H9 (cell line): ENCODE measurements at regions not wholly inside any gene's neighbourhood (a gene's known extent, or its start where the extent isn't known, plus 50 kb on each side); places are given as distances from the start of the nearest gene placed in this dataset.

Experiments
- DNase-seq: peaks from one replicate; pipeline ENCODE4 v3.0.0-alpha.2; 2017
- H2AFZ ChIP-seq: one replicate; pipeline ENCODE4 v1.6.1; 2013; ENCODE audit warnings: mild to moderate bottlenecking, low read length, control low read depth, moderate library complexity
- H2AK5ac ChIP-seq: 2 replicates; pipeline ENCODE4 v1.6.1; 2013; ENCODE audit warnings: low read length, control low read depth, mixed read lengths; ENCODE audit not compliant: insufficient read length
- H2BK120ac ChIP-seq: one replicate; pipeline ENCODE4 v1.6.1; 2013; ENCODE audit warnings: low read depth, mild to moderate bottlenecking, low read length, control low read depth, inconsistent platforms; ENCODE audit not compliant: poor library complexity, severe bottlenecking
- H2BK12ac ChIP-seq: 2 replicates; pipeline ENCODE4 v1.6.1; 2013; ENCODE audit warnings: low read length, control low read depth, mixed read lengths, low read depth; ENCODE audit not compliant: insufficient read length
- H2BK15ac ChIP-seq: 2 replicates; pipeline ENCODE4 v1.6.1; 2013; ENCODE audit warnings: low read depth, low read length, control low read depth
- H2BK20ac ChIP-seq: one replicate; pipeline ENCODE4 v1.6.1; 2013; ENCODE audit warnings: low read depth, mild to moderate bottlenecking, low read length, control low read depth, inconsistent platforms; ENCODE audit not compliant: poor library complexity, severe bottlenecking
- H2BK5ac ChIP-seq: 2 replicates; pipeline ENCODE4 v1.6.1; 2013; ENCODE audit warnings: low read length, control low read depth, mixed read lengths; ENCODE audit not compliant: insufficient read length
- H3K14ac ChIP-seq: 2 replicates; pipeline ENCODE4 v1.6.1; 2013; ENCODE audit warnings: low read length, control low read depth; ENCODE audit not compliant: insufficient read depth
- H3K18ac ChIP-seq: 2 replicates; pipeline ENCODE4 v1.6.1; 2013; ENCODE audit warnings: low read depth, mild to moderate bottlenecking, mixed read lengths, low read length, control low read depth; ENCODE audit not compliant: insufficient read length
- H3K23ac ChIP-seq: 2 replicates; pipeline ENCODE4 v1.6.1; 2013; ENCODE audit warnings: low read length, control low read depth, mixed read lengths, low read depth; ENCODE audit not compliant: insufficient read length
- H3K23me2 ChIP-seq: 2 replicates; pipeline ENCODE4 v1.6.1; 2013; ENCODE audit warnings: low read depth, mild to moderate bottlenecking, mixed read lengths, low read length, control low read depth; ENCODE audit not compliant: insufficient read length, poor library complexity, severe bottlenecking
- H3K27ac ChIP-seq: 2 replicates; pipeline ENCODE4 v1.5.1; 2013; ENCODE audit warnings: low read length, control low read depth, mixed read lengths, low read depth; ENCODE audit not compliant: insufficient read length
- H3K27me3 ChIP-seq: 2 replicates; pipeline ENCODE4 v1.6.1; 2013; ENCODE audit warnings: low read length, control low read depth, inconsistent platforms; ENCODE audit not compliant: insufficient read depth
- H3K4ac ChIP-seq: 2 replicates; pipeline ENCODE4 v1.6.1; 2013; ENCODE audit warnings: low read depth, mild to moderate bottlenecking, control low read depth, inconsistent platforms, low read length, moderate library complexity
- H3K4me1 ChIP-seq: 2 replicates; pipeline ENCODE4 v1.6.1; 2013; ENCODE audit warnings: low read length, control low read depth, inconsistent platforms; ENCODE audit not compliant: insufficient read depth
- H3K4me2 ChIP-seq: 2 replicates; pipeline ENCODE4 v1.6.1; 2013; ENCODE audit warnings: low read length, control low read depth, mixed read lengths; ENCODE audit not compliant: insufficient read length, insufficient read depth
- H3K56ac ChIP-seq: 2 replicates; pipeline ENCODE4 v1.6.1; 2013; ENCODE audit warnings: low read depth, mild to moderate bottlenecking, mixed read lengths, low read length, control low read depth; ENCODE audit not compliant: insufficient read length
- H3K79me1 ChIP-seq: 2 replicates; pipeline ENCODE4 v1.6.1; 2013; ENCODE audit warnings: low read depth, mild to moderate bottlenecking, moderate library complexity, low read length, control low read depth, inconsistent platforms; ENCODE audit not compliant: insufficient read depth, poor library complexity, severe bottlenecking
- H3K79me2 ChIP-seq: 2 replicates; pipeline ENCODE4 v1.6.1; 2013; ENCODE audit warnings: low read length, control low read depth, inconsistent platforms; ENCODE audit not compliant: insufficient read depth
- H3K9ac ChIP-seq: 2 replicates; pipeline ENCODE4 v1.6.1; 2013; ENCODE audit warnings: low read length, control low read depth, mixed read lengths; ENCODE audit not compliant: insufficient read length; ENCODE audit errors: extremely low read depth
- H3K9me3 ChIP-seq: one replicate; pipeline ENCODE4 v1.6.1; 2013; ENCODE audit warnings: low read depth, low read length, inconsistent platforms; ENCODE audit not compliant: control insufficient read depth
- H3T11ph ChIP-seq: one replicate; pipeline ENCODE4 v1.6.1; 2013; ENCODE audit warnings: mild to moderate bottlenecking, low read length, control low read depth, inconsistent platforms
- H4K20me1 ChIP-seq: one replicate; pipeline ENCODE4 v1.6.1; 2013; ENCODE audit not compliant: control insufficient read depth, insufficient read length, insufficient read depth
- H4K5ac ChIP-seq: 2 replicates; pipeline ENCODE4 v1.6.1; 2013; ENCODE audit warnings: low read depth, mild to moderate bottlenecking, mixed read lengths, low read length, control low read depth; ENCODE audit not compliant: insufficient read length
- H4K8ac ChIP-seq: replicated peaks from 2 replicates; pipeline ENCODE4 v1.6.1; 2013; ENCODE audit warnings: low read length, control low read depth, mixed read lengths, low read depth; ENCODE audit not compliant: insufficient read length
- H4K91ac ChIP-seq: 2 replicates; pipeline ENCODE4 v1.6.1; 2013; ENCODE audit warnings: low read depth, mild to moderate bottlenecking, moderate library complexity, mixed read lengths, low read length, control low read depth; ENCODE audit not compliant: insufficient read length
- H3K27ac Mint-ChIP-seq, 3 experiments: 2 replicates in 2 of 3; 3 replicates in 1 of 3; pipeline ENCODE4 v1.8.0; 2020 to 2021; ENCODE audit warnings: mixed read lengths in 3 of 3, mild to moderate bottlenecking in 1 of 3, moderate library complexity in 1 of 3
- H3K27me3 Mint-ChIP-seq: 2 replicates; pipeline ENCODE4 v1.8.0; 2021; ENCODE audit warnings: low read depth, mild to moderate bottlenecking, moderate library complexity, mixed read lengths
- H3K36me3 Mint-ChIP-seq, 3 experiments: 2 replicates in 2 of 3; 3 replicates in 1 of 3; pipeline ENCODE4 v1.8.0; 2020 to 2021; ENCODE audit warnings: low read depth in 3 of 3, mixed read lengths in 3 of 3; ENCODE audit not compliant: insufficient read depth in 1 of 3
- H3K4me1 Mint-ChIP-seq, 2 experiments: 2 replicates each; pipeline ENCODE4 v1.8.0; 2020; ENCODE audit warnings: mixed read lengths in 2 of 2
- H3K4me3 Mint-ChIP-seq, 2 experiments: 2 replicates in 1 of 2; 3 replicates in 1 of 2; pipeline ENCODE4 v1.8.0; 2020 to 2021; ENCODE audit warnings: mild to moderate bottlenecking in 2 of 2, mixed read lengths in 2 of 2, moderate library complexity in 1 of 2
- H3K9me3 Mint-ChIP-seq, 2 experiments: 2 replicates in 1 of 2; 3 replicates in 1 of 2; pipeline ENCODE4 v1.8.0; 2020; ENCODE audit warnings: mild to moderate bottlenecking in 2 of 2, mixed read lengths in 2 of 2, moderate library complexity in 1 of 2
- CTCF ChIP-seq: fragments of 200-600 bp; sonication (generic); conservative IDR thresholded peaks from 3 replicates; pipeline ENCODE4 v1.8.0; 2021; ENCODE audit warnings: antibody characterized with exemption, mild to moderate bottlenecking
- WGBS: extraction: QIAGEN DNeasy Blood & Tissue Kit; methylation state at CpG from one replicate; pipeline ENCODE4 v1.1.7; 2013; ENCODE audit warnings: missing lambda C conversion rate, low lambda C conversion rate, mixed read lengths; ENCODE audit not compliant: insufficient read length; ENCODE audit errors: extremely low coverage; 5-methylcytosine and 5-hydroxymethylcytosine counted together

DNA sequence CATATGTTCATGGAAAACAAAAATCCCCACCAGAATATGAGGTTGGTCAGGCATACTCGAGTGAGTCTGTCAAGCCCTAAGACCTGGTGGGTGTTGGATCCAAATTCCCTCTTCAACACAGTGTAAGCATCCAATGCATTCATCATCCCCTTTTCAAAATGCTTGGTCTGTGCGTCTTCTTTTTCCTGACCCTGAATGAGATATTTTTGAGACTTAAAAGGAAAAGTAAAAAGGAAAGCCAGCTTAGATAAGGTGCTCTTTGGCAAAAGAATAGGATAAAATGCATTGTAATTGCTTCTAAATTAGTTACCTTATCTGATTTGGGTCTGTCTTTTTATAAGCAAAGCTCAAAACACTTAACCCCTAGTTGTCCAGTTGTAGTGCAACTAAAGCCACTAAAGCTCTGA, 331.5 kb downstream of the PTEN start:
- no peak overlapping the region for H2BK20ac ChIP-seq
- H3K4me2 ChIP-seq, result no peak overlapping the region
- Mint-ChIP-seq H3K4me1 (peaks cover 3 to 11% of the 10 kb centered on the region in 2 experiments; a peak in 3 of 4 replicates), H3K36me3 (peaks cover 0 to 1% (median 0%) of the 10 kb centered on the region in 3 experiments; a peak in 1 of 7 replicates), H3K4me3 (no peak overlapping the region), H3K27me3 (no peaks in the 10 kb centered on the region; the same call in 1 of the 2 replicates), H3K27ac (no peak overlapping the region), H3K9me3 (peaks cover 0 to 4% of the 10 kb centered on the region in 2 experiments; a peak in 2 of 5 replicates)
- no peaks in the 10 kb centered on the region for H3K9me3 ChIP-seq
- H2BK120ac ChIP-seq, result no peak overlapping the region
- H3K27ac ChIP-seq, result no peak overlapping the region
- WGBS, result no CpG with 5 or more reads among the region's 2 CpGs
- H4K8ac ChIP-seq, result no peak overlapping the region
- no peak overlapping the region for H2AK5ac ChIP-seq
- DNase-seq, result no peak
- no peak overlapping the region for H2BK15ac ChIP-seq
- no peak overlapping the region for H3K18ac ChIP-seq
- no peaks in the 10 kb centered on the region for H3K27me3 ChIP-seq
- H3K4ac ChIP-seq, result no peak overlapping the region
- TF ChIP-seq CTCF, result no peak
- no peaks in the 10 kb centered on the region for H3K4me1 ChIP-seq
- no peak overlapping the region for H4K5ac ChIP-seq
- H2BK12ac ChIP-seq, result no peak overlapping the region
- H2BK5ac ChIP-seq, result no peak overlapping the region
- no peak overlapping the region for H3K14ac ChIP-seq
- H4K20me1 ChIP-seq, result no peaks in the 10 kb centered on the region
- no peaks in the 10 kb centered on the region for H3K79me2 ChIP-seq
- H4K91ac ChIP-seq, result no peak overlapping the region
- no peaks in the 10 kb centered on the region for H3K23me2 ChIP-seq
- H3K79me1 ChIP-seq, result no peaks in the 10 kb centered on the region
- H3T11ph ChIP-seq, result no peak overlapping the region
- H3K23ac ChIP-seq, result no peak overlapping the region
- no peak overlapping the region for H3K9ac ChIP-seq
- no peak overlapping the region for H3K56ac ChIP-seq
- no peak overlapping the region for H2AFZ ChIP-seq
